ENCODE measurements at regions not wholly inside any gene's neighbourhood (a gene's known extent, or its start where the extent isn't known, plus 50 kb on each side); places are given as distances from the start of the nearest gene placed in this dataset.

DNA sequence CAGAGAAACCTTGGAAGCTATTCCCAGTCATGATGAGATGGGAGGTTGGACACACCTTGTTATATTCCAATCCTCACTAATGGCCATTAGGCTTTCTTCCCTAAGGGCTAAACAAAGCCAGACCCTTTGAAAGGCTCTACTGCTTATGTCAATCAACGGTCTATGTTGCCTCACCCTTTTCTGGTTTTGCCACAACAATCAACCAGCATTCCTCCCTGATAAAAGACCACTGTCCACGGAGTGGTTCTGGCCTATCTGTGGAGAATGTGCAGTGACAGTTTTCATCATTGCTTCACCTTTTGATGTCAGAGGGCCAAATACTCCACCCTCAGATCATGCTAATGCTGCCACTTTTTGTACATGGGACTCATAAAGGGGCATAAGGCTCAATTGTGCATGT, 913.4 kb downstream of the RPA4 start:
- no peak overlapping the region for H3K4me3 ChIP-seq (ENCODE audit: low read length)
- H3K4me3 Mint-ChIP-seq, result no peak overlapping the region
- H3K27ac Mint-ChIP-seq, result no peak overlapping the region
- no peaks in the 10 kb centered on the region for H3K9me3 ChIP-seq (ENCODE audit: control insufficient read depth in 2 of 3, low read length in 3 of 3)
- H3K36me3 ChIP-seq (ENCODE audit: control insufficient read depth in 2 of 3, insufficient read depth in 3 of 3, low read length in 3 of 3), result no peaks in the 10 kb centered on the region
- H3K9me3 Mint-ChIP-seq, result peaks cover 0 to 4% (median 0%) of the 10 kb centered on the region in 11 donors
- no peaks in the 10 kb centered on the region for H3K27me3 ChIP-seq (ENCODE audit: control insufficient read depth in 2 of 2, insufficient read depth in 2 of 2, low read length in 2 of 2)
- CTCF ChIA-PET, result no interaction called here
- H3K36me3 Mint-ChIP-seq, result no peaks in the 10 kb centered on the region
- POLR2A ChIA-PET, result no interaction called here
- no peaks in the 10 kb centered on the region for H3K27me3 Mint-ChIP-seq
- H3K4me1 ChIP-seq (ENCODE audit: control insufficient read depth in 2 of 2, insufficient read depth in 2 of 2, low read length in 2 of 2), result no peaks in the 10 kb centered on the region
- intact Hi-C loops (cut with micrococcal nuclease), result no loop called here
- H3K4me1 Mint-ChIP-seq, result peaks cover 0 to 1% (median 0%) of the 10 kb centered on the region in 7 donors
- DNase-seq (no peak), ATAC-seq (no peak)
- H3K27ac ChIP-seq (ENCODE audit: low read depth, low read length), result no peak overlapping the region

DNA sequence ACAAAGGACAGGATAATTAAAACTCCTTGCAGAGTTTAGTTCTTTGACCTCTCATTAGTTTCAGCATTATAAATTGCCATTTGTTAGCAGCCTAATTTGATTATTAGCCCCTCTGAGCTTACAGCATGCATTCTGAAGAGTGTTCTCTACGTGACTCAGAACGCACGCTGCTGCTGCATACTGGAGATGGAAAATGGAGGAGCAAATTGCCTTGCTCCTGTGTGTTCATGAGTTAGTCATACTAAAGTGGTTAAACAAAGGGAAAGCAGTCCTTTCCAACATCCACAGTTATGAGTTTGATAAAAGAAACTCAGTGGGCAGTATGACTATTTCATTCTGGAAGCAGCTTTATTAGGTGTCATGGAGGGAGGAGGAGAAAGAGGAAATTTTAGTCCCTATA, 922.5 kb downstream of the RPA4 start:
- Mint-ChIP-seq H3K27me3 (no peaks in the 10 kb centered on the region), H3K27ac (no peak overlapping the region), H3K36me3 (no peaks in the 10 kb centered on the region), H3K9me3 (peaks cover 0 to 6% (median 0%) of the 10 kb centered on the region in 11 donors), H3K4me3 (no peak overlapping the region), H3K4me1 (no peaks in the 10 kb centered on the region)
- ATAC-seq, result no peak
- DNase-seq, result no peak
- Histone ChIP-seq H3K27ac (ENCODE audit: low read depth, low read length) (no peak overlapping the region), H3K4me1 (ENCODE audit: control insufficient read depth in 2 of 2, insufficient read depth in 2 of 2, low read length in 2 of 2) (no peaks in the 10 kb centered on the region), H3K4me3 (ENCODE audit: low read length) (no peak overlapping the region), H3K9me3 (ENCODE audit: control insufficient read depth in 2 of 3, low read length in 3 of 3) (no peaks in the 10 kb centered on the region), H3K27me3 (ENCODE audit: control insufficient read depth in 2 of 2, insufficient read depth in 2 of 2, low read length in 2 of 2) (no peaks in the 10 kb centered on the region), H3K36me3 (ENCODE audit: control insufficient read depth in 2 of 3, insufficient read depth in 3 of 3, low read length in 3 of 3) (no peaks in the 10 kb centered on the region)
- ChIA-PET CTCF (no interaction called here), POLR2A (no interaction called here)
- intact Hi-C loops (cut with micrococcal nuclease), result no loop called here

DNA sequence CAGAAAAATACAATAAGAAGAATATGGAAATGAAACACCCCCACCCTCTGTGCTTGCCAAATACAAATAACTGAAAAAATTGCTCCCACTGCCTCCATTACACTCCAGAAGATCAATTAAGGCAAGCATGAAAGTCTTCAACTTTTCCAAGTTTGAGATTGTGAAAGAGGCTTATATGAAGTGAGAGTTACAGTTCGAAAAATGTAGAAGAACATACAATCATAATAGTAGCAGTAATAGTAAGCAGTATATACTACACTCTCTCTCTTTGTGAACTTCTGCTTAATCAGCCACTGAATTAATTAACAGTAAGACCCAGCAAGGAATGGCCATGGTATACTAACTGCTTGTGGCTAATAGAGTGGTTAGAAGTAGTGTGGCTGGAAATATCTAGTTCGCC, 923.2 kb downstream of the RPA4 start:
- POLR2A ChIA-PET, result no interaction called here

DNA sequence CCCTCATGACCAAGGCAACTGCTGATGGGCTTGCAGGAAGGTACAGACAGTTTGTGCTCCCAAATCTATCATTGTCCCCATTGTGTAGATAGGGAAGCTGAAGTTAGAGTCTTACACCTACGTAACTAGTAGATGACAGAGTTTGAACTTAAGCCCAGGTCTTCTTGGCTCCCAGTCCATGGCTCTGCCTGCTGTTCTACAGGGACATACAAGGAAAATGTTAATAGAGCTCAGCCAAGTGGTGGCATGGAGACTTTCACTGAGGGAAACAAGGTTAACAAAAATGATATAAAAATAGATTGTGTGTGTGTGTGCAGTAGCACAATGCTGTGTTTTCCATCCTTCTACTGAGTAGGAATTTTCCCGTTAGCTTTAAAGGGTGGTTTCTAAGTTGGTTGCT, 936.5 kb downstream of the RPA4 start:
- Histone ChIP-seq H3K36me3 (ENCODE audit: control insufficient read depth in 2 of 3, insufficient read depth in 3 of 3, low read length in 3 of 3) (no peaks in the 10 kb centered on the region), H3K27me3 (ENCODE audit: control insufficient read depth in 2 of 2, insufficient read depth in 2 of 2, low read length in 2 of 2) (no peaks in the 10 kb centered on the region), H3K9me3 (ENCODE audit: control insufficient read depth in 2 of 3, low read length in 3 of 3) (no peaks in the 10 kb centered on the region), H3K27ac (ENCODE audit: low read depth, low read length) (no peak overlapping the region), H3K4me3 (ENCODE audit: low read length) (no peak overlapping the region), H3K4me1 (ENCODE audit: control insufficient read depth in 2 of 2, insufficient read depth in 2 of 2, low read length in 2 of 2) (no peaks in the 10 kb centered on the region)
- no peak for DNase-seq
- peaks cover 0 to 1% (median 0%) of the 10 kb centered on the region in 5 donors for H3K27me3 Mint-ChIP-seq
- ChIA-PET CTCF (no interaction called here), POLR2A (no interaction called here)
- H3K4me3 Mint-ChIP-seq, result no peak overlapping the region
- no peak overlapping the region for H3K27ac Mint-ChIP-seq
- no peaks in the 10 kb centered on the region for H3K36me3 Mint-ChIP-seq
- intact Hi-C loops (cut with micrococcal nuclease), result no loop called here
- ATAC-seq, result no peak
- H3K9me3 Mint-ChIP-seq, result peaks cover 0 to 4% (median 0%) of the 10 kb centered on the region in 11 donors
- H3K4me1 Mint-ChIP-seq, result peaks cover 0 to 1% (median 0%) of the 10 kb centered on the region in 7 donors

More for the DNA sequence above, 923.2 kb downstream of the RPA4 start:
- Mint-ChIP-seq H3K27ac (no peak overlapping the region), H3K9me3 (peaks cover 0 to 5% (median 0%) of the 10 kb centered on the region in 11 donors), H3K36me3 (no peaks in the 10 kb centered on the region), H3K4me3 (no peak overlapping the region), H3K4me1 (no peaks in the 10 kb centered on the region), H3K27me3 (no peaks in the 10 kb centered on the region)
- H3K27me3 ChIP-seq (ENCODE audit: control insufficient read depth in 2 of 2, insufficient read depth in 2 of 2, low read length in 2 of 2), result no peaks in the 10 kb centered on the region
- H3K4me1 ChIP-seq (ENCODE audit: control insufficient read depth in 2 of 2, insufficient read depth in 2 of 2, low read length in 2 of 2), result no peaks in the 10 kb centered on the region
- CTCF ChIA-PET, result no interaction called here
- no peak overlapping the region for H3K4me3 ChIP-seq (ENCODE audit: low read length)
- ATAC-seq (no peak), DNase-seq (no peak)
- no peak overlapping the region for H3K27ac ChIP-seq (ENCODE audit: low read depth, low read length)
- intact Hi-C loops (cut with micrococcal nuclease), result no loop called here
- no peaks in the 10 kb centered on the region for H3K36me3 ChIP-seq (ENCODE audit: control insufficient read depth in 2 of 3, insufficient read depth in 3 of 3, low read length in 3 of 3)
- H3K9me3 ChIP-seq (ENCODE audit: control insufficient read depth in 2 of 3, low read length in 3 of 3), result no peaks in the 10 kb centered on the region

DNA sequence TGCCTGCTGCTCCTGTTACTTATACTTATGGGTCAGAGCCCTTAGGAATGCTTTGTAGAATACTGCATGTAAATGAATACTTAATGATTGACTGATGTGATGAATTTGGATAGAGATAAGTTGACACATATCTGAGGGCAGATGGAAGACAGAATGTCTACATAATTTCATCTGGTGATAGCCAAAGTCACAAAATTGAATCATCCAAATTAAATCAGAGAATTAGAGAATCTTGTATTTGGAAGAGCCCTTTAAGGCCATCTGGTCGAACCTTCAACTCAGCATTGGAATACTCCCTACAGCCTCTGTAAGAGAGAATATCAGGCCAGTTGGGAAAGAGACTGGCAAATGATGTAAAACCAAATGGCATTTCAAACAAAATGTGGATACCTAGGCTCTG, 944.8 kb downstream of the RPA4 start:
- Mint-ChIP-seq H3K27me3 (no peaks in the 10 kb centered on the region), H3K27ac (no peak overlapping the region), H3K4me3 (no peak overlapping the region), H3K4me1 (no peaks in the 10 kb centered on the region), H3K36me3 (no peaks in the 10 kb centered on the region), H3K9me3 (peaks cover 0 to 4% (median 0%) of the 10 kb centered on the region in 11 donors)
- DNase-seq (no peak), ATAC-seq (no peak)
- intact Hi-C loops (cut with micrococcal nuclease), result no loop called here
- no peak overlapping the region for H3K27ac ChIP-seq (ENCODE audit: low read depth, low read length)
- CTCF ChIA-PET, result no interaction called here
- no peaks in the 10 kb centered on the region for H3K9me3 ChIP-seq (ENCODE audit: control insufficient read depth in 2 of 3, low read length in 3 of 3)
- POLR2A ChIA-PET, result no interaction called here
- H3K27me3 ChIP-seq (ENCODE audit: control insufficient read depth in 2 of 2, insufficient read depth in 2 of 2, low read length in 2 of 2), result no peaks in the 10 kb centered on the region
- no peak overlapping the region for H3K4me3 ChIP-seq (ENCODE audit: low read length)
- H3K4me1 ChIP-seq (ENCODE audit: control insufficient read depth in 2 of 2, insufficient read depth in 2 of 2, low read length in 2 of 2), result no peaks in the 10 kb centered on the region
- H3K36me3 ChIP-seq (ENCODE audit: control insufficient read depth in 2 of 3, insufficient read depth in 3 of 3, low read length in 3 of 3), result no peaks in the 10 kb centered on the region

DNA sequence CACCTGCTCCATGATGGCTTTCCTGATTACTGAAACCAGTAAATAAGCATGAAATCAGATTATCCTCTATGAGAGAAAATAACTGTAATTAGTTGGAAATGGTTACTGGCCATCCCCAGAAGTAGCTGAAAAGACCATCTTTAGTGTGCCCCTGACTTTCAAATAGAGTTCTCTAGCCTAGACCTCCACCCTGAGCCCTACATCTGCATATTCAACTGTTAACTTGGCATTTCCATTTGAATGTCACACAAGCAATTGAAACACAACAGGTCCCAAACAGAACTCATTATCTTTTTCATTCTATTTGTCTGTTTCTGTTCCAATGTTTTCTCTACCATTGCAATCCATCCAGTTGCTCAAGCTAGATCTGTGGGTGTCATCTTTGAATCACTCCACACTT, 952.3 kb downstream of the RPA4 start:
- Histone ChIP-seq H3K27me3 (ENCODE audit: control insufficient read depth in 2 of 2, insufficient read depth in 2 of 2, low read length in 2 of 2) (no peaks in the 10 kb centered on the region), H3K36me3 (ENCODE audit: control insufficient read depth in 2 of 3, insufficient read depth in 3 of 3, low read length in 3 of 3) (no peaks in the 10 kb centered on the region), H3K9me3 (ENCODE audit: control insufficient read depth in 2 of 3, low read length in 3 of 3) (no peaks in the 10 kb centered on the region), H3K4me3 (ENCODE audit: low read length) (no peak overlapping the region), H3K4me1 (ENCODE audit: control insufficient read depth in 2 of 2, insufficient read depth in 2 of 2, low read length in 2 of 2) (no peaks in the 10 kb centered on the region), H3K27ac (ENCODE audit: low read depth, low read length) (no peak overlapping the region)
- Mint-ChIP-seq H3K9me3 (peaks cover 0 to 5% (median 0%) of the 10 kb centered on the region in 11 donors), H3K4me3 (no peak overlapping the region), H3K27me3 (peaks cover 0 to 5% (median 0%) of the 10 kb centered on the region in 5 donors), H3K36me3 (peaks cover 0 to 4% (median 0%) of the 10 kb centered on the region in 5 donors), H3K4me1 (no peaks in the 10 kb centered on the region), H3K27ac (no peak overlapping the region)
- intact Hi-C loops (cut with micrococcal nuclease), result no loop called here
- ChIA-PET CTCF (no interaction called here), POLR2A (no interaction called here)
- ATAC-seq (no peak), DNase-seq (no peak)

DNA sequence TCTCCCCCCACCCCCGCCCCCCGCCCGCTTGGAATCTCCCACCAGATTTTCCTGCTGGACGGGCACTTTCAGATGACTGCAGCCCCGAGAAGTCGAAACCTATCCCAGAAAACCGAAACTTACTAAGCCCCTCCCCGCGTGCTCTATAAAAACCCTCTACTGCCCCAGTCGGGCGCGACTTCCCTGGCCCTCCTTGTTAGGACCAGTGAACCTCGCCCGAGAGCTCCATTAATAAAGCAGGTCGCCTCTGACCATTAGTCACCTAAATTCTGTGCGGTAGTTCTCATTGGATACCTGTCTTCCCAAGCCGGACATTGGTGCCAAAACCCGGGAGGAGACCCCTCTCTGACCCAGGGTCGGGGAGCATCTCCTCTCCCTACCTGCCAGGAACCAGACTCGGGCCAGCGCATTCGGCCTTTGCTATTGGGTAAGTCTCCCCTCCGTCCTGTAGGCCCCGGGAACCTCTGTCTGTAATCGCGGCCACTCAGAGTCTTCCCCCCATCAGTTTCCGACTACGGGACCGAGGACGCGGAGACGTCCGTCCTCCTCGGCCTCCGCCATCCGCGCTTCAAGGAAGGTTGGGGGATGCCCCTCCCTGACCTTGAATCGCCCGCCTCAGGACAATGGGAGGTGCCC, 958.0 kb downstream of the RPA4 start:
- no peaks in the 10 kb centered on the region for H3K4me1 Mint-ChIP-seq
- no peak overlapping the region for H3K27ac ChIP-seq (ENCODE audit: low read depth, low read length)
- H3K4me3 Mint-ChIP-seq, result no peak overlapping the region
- H3K36me3 Mint-ChIP-seq, result peaks cover 0 to 2% (median 0%) of the 10 kb centered on the region in 5 donors
- H3K4me1 ChIP-seq (ENCODE audit: control insufficient read depth in 2 of 2, insufficient read depth in 2 of 2, low read length in 2 of 2), result no peaks in the 10 kb centered on the region
- intact Hi-C loops (cut with micrococcal nuclease), result no loop called here
- CTCF ChIA-PET, result no interaction called here
- peaks cover 0 to 18% (median 9%) of the 10 kb centered on the region in 11 donors for H3K9me3 Mint-ChIP-seq
- H3K9me3 ChIP-seq (ENCODE audit: control insufficient read depth in 2 of 3, low read length in 3 of 3), result no peaks in the 10 kb centered on the region
- no peak overlapping the region for H3K27ac Mint-ChIP-seq
- POLR2A ChIA-PET, result no interaction called here
- no peaks in the 10 kb centered on the region for H3K36me3 ChIP-seq (ENCODE audit: control insufficient read depth in 2 of 3, insufficient read depth in 3 of 3, low read length in 3 of 3)
- no peak for DNase-seq
- peaks cover 0 to under 1% (median 0%) of the 10 kb centered on the region in 5 donors for H3K27me3 Mint-ChIP-seq
- no peak for ATAC-seq
- no peak overlapping the region for H3K4me3 ChIP-seq (ENCODE audit: low read length)
- H3K27me3 ChIP-seq (ENCODE audit: control insufficient read depth in 2 of 2, insufficient read depth in 2 of 2, low read length in 2 of 2), result no peaks in the 10 kb centered on the region

Measured in naive thymus-derived CD4-positive, alpha-beta T cell (primary cell).